Body of pancreas (tissue), 4 donors: ENCODE measurements at regions not wholly inside any gene's neighbourhood (a gene's known extent, or its start where the extent isn't known, plus 50 kb on each side); places are given as distances from the start of the nearest gene placed in this dataset.

Experiments used
- CTCF ChIP-seq, 7 experiments: fragments of 450-650 bp in 4 of 7; fragments of 200-600 bp in 3 of 7; sonication (generic) in 3 of 7; IDR thresholded peaks; one replicate each; pipeline ENCODE4 v1.5.1; 2016 to 2019; ENCODE audit warnings: antibody characterized with exemption in 7 of 7
- POLR2A ChIP-seq, 3 donors: fragments of 450-650 bp; IDR thresholded peaks; one replicate each; pipeline ENCODE4 v1.6.1; 2016; ENCODE audit warnings: antibody characterized with exemption in 3 of 3, mild to moderate bottlenecking in 2 of 3

GRCh38 chr5:74261421-74261820 lies 379.1 kb downstream of the ENC1 start:
- TF ChIP-seq POLR2A (IDR thresholded peaks at IDR 0.05) (no peak), CTCF (IDR thresholded peaks at IDR 0.05) (no peak)
